ENCODE measurements at regions not wholly inside any gene's neighbourhood (a gene's known extent, or its start where the extent isn't known, plus 50 kb on each side); places are given as distances from the start of the nearest gene placed in this dataset.
A peak's percentile ranks its signal among the peaks of the same experiment; 100 is the strongest.

DNA sequence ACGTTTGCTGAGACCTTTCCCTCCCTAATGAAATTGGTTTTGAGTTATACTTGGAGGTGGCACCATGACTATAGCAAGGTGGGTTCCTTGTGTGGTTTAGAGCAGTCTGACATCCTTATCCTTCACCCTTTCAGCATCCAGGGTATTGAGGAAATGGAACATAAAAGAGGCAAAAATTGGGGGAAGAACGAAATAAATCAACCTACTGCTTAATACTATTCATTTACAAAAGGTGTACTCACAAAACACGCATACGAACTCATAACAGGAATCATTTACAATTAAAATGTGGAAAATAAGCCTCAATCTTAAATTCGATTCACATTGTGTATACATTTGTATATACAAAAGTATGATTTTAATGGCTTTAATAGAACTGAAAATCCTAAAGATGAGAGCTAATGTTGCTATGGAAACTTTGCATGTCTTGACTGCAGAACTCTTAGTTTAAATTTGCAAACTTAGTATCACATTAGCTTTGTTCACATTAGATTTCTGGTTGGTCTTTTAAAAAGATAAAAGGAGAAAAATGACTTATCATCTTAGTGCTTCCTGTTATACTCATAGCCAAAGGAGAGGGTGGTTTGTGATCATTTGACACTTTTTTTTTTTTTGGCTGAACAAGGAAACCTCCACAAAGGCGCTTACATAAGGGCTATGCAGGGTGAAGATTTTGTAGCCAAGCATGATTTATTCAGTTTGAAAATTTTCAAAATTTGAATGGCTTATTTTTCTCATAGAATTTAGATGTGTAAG is 76.1 kb upstream of the ATXN1 start:
- H3K4me3 Mint-ChIP-seq = no peak overlapping the region
- no peak overlapping the region for H3K27ac Mint-ChIP-seq
- peaks cover 3% of the 10 kb centered on the region for H3K27me3 Mint-ChIP-seq
- peaks cover 31% of the 10 kb centered on the region for H3K4me1 Mint-ChIP-seq (ENCODE audit: unreplicated experiment)
- TF ChIP-seq, protein P1, sequence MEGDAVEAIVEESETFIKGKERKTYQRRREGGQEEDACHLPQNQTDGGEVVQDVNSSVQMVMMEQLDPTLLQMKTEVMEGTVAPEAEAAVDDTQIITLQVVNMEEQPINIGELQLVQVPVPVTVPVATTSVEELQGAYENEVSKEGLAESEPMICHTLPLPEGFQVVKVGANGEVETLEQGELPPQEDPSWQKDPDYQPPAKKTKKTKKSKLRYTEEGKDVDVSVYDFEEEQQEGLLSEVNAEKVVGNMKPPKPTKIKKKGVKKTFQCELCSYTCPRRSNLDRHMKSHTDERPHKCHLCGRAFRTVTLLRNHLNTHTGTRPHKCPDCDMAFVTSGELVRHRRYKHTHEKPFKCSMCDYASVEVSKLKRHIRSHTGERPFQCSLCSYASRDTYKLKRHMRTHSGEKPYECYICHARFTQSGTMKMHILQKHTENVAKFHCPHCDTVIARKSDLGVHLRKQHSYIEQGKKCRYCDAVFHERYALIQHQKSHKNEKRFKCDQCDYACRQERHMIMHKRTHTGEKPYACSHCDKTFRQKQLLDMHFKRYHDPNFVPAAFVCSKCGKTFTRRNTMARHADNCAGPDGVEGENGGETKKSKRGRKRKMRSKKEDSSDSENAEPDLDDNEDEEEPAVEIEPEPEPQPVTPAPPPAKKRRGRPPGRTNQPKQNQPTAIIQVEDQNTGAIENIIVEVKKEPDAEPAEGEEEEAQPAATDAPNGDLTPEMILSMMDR (conservative IDR thresholded peaks at IDR 0.05) = no peak
- DNase-seq (ENCODE audit: extremely low spot score, unreplicated experiment) = no peak
- H3K9me3 Mint-ChIP-seq = no peaks in the 10 kb centered on the region
- H3K36me3 Mint-ChIP-seq = no peaks in the 10 kb centered on the region

DNA sequence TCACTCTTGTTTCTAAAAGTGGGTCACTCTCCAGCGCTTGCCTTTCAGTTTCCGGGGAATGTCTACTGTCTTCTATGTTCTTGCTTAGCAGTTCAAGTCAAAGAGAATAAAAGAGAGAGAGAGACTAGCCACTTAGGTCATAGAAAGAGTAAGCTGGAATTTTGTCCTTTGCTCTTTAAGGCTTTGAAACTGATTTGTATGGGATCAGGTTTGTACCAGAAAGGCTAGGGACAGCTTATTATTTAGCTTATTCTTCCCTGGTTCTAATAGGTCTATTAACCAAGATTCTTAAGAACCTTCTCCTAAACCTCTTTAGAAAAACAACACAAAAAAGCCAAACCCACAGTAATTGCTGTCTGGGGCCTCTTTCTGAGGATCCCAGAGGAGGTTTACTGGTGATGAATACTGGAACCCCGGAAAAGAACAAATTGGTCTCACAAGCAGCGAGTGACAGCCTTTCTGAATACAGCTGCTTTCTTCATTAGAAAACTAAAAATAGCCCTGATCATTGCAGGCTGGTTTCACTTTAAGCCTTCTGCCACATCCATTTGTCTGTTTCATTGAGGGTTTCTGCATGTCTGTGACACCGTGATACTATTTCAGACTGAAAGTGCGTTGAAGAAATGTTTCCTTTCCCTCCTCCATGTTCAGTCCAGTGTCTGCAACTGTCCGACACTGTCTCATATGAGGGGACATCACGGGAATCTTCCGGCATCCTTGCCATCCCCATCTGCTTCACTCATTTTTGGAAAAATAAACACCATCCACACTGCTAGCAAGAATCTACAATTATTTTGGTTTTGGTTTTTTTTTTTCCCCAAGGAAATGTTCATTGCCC is 75.1 kb upstream of the ATXN1 start:
- peaks cover 3% of the 10 kb centered on the region for H3K27me3 Mint-ChIP-seq
- H3K4me1 Mint-ChIP-seq (ENCODE audit: unreplicated experiment) = peaks cover 38% of the 10 kb centered on the region
- H3K27ac Mint-ChIP-seq = no peak overlapping the region
- DNase-seq (ENCODE audit: extremely low spot score, unreplicated experiment) = no peak
- TF ChIP-seq, protein P1 (conservative IDR thresholded peaks at IDR 0.05) = no peak
- H3K36me3 Mint-ChIP-seq = no peaks in the 10 kb centered on the region
- peak overlapping the region; percentile 23 for H3K4me3 Mint-ChIP-seq
- H3K9me3 Mint-ChIP-seq = no peaks in the 10 kb centered on the region

DNA sequence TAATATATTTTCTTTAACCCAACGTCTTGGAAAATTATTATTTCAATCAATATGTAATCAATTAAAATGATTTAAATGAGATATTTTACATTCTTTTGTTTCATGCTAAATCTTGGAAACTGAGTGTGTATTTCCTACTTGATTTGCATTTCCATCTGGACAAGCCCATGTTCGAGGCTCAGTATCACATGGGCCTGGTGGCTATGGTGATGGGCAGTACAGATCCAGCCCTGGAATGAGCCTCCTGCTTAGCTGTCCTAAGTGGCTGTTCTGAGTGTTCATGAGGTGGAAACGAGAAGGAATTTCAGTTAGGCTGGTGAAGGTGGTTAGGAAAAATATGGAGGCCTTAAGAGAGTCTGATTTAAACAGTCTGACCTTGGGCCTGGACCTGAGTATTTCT is 73.0 kb upstream of the ATXN1 start:
- Mint-ChIP-seq H3K9me3 (no peaks in the 10 kb centered on the region), H3K36me3 (no peaks in the 10 kb centered on the region), H3K4me3 (no peak overlapping the region), H3K27ac (no peak overlapping the region), H3K27me3 (peaks cover 3% of the 10 kb centered on the region), H3K4me1 (ENCODE audit: unreplicated experiment) (peaks cover 22% of the 10 kb centered on the region)
- TF ChIP-seq, protein P1 (conservative IDR thresholded peaks at IDR 0.05) = no peak
- no peak for DNase-seq (ENCODE audit: extremely low spot score, unreplicated experiment)

DNA sequence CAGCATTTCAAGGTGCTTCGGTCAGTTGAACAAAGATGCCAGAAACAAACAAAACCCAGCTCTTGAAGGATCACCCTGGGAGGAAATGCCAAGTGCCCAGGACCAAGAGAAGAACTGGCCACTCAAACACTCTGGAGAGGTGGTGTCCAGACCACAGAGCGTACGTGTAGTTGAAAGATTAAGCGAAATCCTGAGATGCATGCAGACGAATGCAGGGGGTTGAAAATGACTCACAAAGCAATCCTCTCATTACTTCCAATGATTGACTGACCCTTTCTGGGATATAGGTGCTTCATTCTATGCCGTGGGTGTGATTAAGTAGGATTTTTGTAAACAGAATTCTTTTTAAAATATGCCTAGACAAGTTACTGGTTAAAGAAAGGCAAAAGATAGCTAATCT is 71.5 kb upstream of the ATXN1 start:
- Mint-ChIP-seq H3K27me3 (peaks cover 3% of the 10 kb centered on the region), H3K4me1 (ENCODE audit: unreplicated experiment) (peaks cover 22% of the 10 kb centered on the region), H3K4me3 (no peak overlapping the region), H3K36me3 (no peaks in the 10 kb centered on the region), H3K27ac (no peak overlapping the region), H3K9me3 (no peaks in the 10 kb centered on the region)
- no peak for DNase-seq (ENCODE audit: extremely low spot score, unreplicated experiment)
- TF ChIP-seq, protein P1 (conservative IDR thresholded peaks at IDR 0.05) = no peak

DNA sequence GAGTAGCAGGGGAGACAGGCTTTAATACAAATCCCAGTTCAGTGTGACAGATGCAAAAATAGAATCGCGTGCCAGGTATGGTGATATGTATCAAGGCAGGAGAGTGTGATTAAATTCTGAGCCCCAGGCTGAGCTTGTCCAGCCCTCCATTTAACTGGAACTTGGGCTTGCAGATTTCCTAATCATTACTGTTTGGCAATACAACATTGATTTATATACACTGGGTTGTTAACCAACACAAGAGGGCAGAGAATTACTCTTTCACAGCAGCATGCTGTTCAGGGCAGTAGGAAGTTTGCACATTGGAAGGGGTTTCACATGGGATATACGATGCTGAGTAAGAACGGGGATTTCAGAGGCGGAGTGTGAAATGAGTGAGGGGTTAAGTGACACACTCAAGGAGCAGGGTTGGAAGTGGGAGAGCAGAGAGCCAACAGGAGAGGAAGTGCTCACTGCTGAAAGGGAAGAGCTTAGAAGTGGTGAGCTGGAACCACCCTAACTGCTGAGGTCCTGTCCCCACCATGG is 70.8 kb upstream of the ATXN1 start:
- Mint-ChIP-seq H3K27ac (no peak overlapping the region), H3K9me3 (no peaks in the 10 kb centered on the region), H3K4me1 (ENCODE audit: unreplicated experiment) (peaks cover 21% of the 10 kb centered on the region), H3K4me3 (no peak overlapping the region), H3K36me3 (no peaks in the 10 kb centered on the region), H3K27me3 (peaks cover 4% of the 10 kb centered on the region)
- no peak for DNase-seq (ENCODE audit: extremely low spot score, unreplicated experiment)
- TF ChIP-seq, protein P1 (conservative IDR thresholded peaks at IDR 0.05) = no peak

All from type B pancreatic cell (in vitro differentiated cells).